ENCODE measurements at regions not wholly inside any gene's neighbourhood (a gene's known extent, or its start where the extent isn't known, plus 50 kb on each side); places are given as distances from the start of the nearest gene placed in this dataset.

- TF ChIP-seq CTCF (conservative IDR thresholded peaks at IDR 0.05; ENCODE audit: low read depth in 2 of 2) = no peak
- TF ChIP-seq JUNB (IDR thresholded peaks at IDR 0.05; ENCODE audit: unreplicated experiment) = no peak
- TF ChIP-seq EZH2 (IDR thresholded peaks at IDR 0.05; ENCODE audit: low read depth, unreplicated experiment) = no peak
- TF ChIP-seq EZH2phosphoT487 (IDR thresholded peaks at IDR 0.05; ENCODE audit: unreplicated experiment) = no peak
- no peak for TF ChIP-seq ETS1 (IDR thresholded peaks at IDR 0.05)
- no peak for TF ChIP-seq REST (IDR thresholded peaks at IDR 0.05; ENCODE audit: unreplicated experiment)
- no peak for TF ChIP-seq CREB1 (CRISPR knock-in tag; IDR thresholded peaks at IDR 0.05; ENCODE audit: low read depth)
Measured at GRCh38 chr3:148184798-148185197, 512.9 kb upstream of the AGTR1 start.

Measured in GM23338 (cell line).